Stimulated activated CD4-positive, alpha-beta T cell treated with anti-CD3 and anti-CD28 coated beads, Interleukin-1b, Interleukin-23, amount 100 ng/mL, for 24 hours (primary cell): ENCODE measurements at regions not wholly inside any gene's neighbourhood (a gene's known extent, or its start where the extent isn't known, plus 50 kb on each side); places are given as distances from the start of the nearest gene placed in this dataset.

Experiments used
- DNase-seq, 4 experiments: peaks; one replicate each; pipeline ENCODE4 v3.0.0-alpha.2; 2020; ENCODE audit warnings: low read depth in 4 of 4, low spot score in 1 of 4

- no peak for DNase-seq
Observed at GRCh38 chr12:92365333-92365732, 219.7 kb upstream of the BTG1 start.

- peak in 3 of 4 experiments; percentile 4 to 9 (median 9) for DNase-seq
Observed at GRCh38 chr12:92363295-92364146, 217.9 kb upstream of the BTG1 start.

- no peak for DNase-seq
Observed at GRCh38 chr12:92362785-92363184, 217.1 kb upstream of the BTG1 start.

GRCh38 chr12:92362126-92362525 is 216.5 kb upstream of the BTG1 start:
- no peak for DNase-seq

DNA sequence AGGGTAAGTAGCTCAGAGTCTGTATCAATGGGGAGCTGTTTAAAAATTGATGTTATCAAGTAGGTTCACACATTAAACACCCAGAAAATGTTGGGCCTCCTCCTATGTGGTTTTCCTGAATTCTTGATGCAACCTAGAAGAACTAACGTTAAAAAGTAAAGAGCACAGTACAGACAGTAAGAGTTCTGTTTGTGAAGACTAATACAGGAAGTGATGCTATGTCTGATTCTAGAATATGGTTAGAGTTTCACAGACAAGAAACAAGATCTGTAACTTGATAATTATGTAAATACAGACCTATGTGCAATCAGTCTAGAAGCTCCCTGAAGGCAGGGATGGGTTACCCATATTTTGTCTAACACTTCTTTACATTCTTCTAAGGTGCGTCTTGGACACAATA is 214.9 kb upstream of the BTG1 start:
- DNase-seq, result no peak

DNA sequence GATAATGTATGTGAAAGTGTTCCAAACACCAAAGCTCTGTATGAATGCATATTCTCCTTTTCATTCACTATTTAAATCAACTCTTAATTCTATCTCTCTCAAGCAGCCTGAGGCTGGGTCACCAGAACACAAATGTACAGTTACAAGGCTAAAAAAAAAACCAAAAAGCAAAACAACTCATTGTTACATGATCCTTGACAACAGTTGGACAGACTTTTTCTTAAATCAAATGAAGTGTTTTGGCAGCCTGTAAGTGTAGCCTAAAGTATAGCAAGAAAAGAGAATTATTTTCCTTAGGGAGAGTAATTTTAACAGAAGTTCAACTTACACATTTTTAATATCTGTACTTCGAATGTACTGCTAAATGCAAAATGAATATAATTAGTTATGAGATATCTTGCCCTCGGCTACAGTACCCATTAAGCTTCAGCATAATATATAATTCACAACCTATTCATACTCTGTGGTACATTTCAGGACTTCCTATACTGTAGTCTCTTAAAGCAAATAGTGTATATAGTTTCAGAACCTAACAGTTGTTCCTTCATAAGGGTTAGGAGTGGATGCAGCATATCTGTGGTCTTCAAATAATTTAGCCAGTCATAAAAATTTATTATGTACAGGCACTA is 214.0 kb upstream of the BTG1 start:
- DNase-seq, result no peak

DNA sequence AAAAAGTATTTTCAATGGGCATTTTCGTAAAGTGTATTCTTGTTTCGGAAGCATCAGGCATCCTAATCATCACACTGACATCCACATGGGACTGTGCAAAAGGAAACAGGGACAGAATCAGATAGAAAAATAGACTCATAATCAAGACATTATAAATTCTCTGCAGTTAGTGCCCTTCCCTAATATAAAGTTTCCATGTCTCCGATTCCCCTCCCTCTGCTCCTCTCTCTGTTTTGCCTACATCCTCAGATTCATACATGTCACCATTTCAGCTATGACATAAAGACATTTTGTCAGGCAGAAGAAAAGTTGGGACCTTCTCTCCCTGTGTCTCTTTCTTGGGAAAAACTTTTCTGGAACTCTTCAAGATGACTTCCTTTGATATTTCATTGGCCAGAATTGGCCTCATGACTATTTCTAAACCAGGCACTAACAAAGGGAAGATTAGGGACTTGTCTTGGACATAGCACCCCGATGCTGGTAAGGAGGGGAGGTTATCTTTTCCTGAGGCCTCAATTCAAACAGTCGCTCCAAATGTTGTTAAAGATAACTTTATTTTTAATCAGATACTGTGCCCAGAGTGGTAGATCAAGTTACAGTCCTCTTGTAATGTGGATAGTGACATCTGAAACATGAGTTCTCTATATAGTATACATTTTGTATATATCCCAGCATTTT is 212.1 kb upstream of the BTG1 start:
- DNase-seq, result no peak

DNA sequence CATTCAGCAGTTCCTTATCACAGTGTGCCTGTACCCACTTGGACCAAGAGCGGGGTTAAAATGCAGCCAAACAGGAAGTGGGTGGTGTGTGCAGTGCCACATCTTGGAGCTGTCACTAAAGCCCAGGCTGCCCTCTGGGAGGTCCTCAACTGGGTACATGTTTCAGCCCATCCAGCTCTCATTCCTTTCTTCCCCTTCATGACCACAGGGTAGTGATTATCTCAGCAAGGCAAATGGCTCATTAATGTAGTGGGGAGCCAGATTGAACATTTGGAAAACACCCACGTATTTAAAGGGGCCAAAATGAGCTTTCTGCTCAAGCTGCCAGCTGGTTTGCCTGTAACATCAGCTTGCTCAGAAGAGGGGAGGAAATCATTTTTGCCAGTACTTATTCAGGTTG is 210.8 kb upstream of the BTG1 start:
- DNase-seq, result no peak

GRCh38 chr12:92349635-92350034 is 204.0 kb upstream of the BTG1 start:
- DNase-seq, result no peak

GRCh38 chr12:92342574-92342973 is 196.9 kb upstream of the BTG1 start:
- DNase-seq, result no peak

GRCh38 chr12:92341065-92341668 is 195.5 kb upstream of the BTG1 start:
- no peak for DNase-seq

DNA sequence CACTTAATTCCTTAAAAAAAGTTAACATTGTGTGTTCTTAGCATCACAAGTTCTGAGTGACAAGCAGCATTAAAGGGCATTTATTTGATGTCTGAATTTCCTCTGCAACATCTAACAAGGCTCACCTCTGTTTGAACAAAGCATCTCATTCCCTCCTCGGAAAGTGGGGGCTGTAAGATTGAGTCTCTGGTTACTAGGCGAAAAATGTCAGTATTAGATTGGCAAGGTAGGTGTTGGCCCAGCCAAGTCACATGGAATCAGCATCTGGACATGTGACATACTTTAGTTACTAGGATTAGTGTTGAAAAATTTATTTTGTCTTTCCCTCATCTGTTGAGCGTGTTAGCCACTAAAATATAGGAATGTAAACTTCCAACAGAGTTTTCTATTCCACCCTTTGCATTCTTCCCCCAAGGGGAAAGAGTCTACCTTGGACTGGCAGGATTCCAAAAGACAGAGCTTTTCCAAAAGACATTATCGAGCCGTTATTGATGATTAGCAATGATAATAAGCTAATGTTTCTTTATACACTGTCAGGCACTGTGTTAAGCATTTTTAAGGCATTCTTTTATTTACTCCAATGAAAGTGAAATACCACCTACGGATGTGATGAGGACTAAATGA is 194.9 kb upstream of the BTG1 start:
- DNase-seq, result no peak

DNA sequence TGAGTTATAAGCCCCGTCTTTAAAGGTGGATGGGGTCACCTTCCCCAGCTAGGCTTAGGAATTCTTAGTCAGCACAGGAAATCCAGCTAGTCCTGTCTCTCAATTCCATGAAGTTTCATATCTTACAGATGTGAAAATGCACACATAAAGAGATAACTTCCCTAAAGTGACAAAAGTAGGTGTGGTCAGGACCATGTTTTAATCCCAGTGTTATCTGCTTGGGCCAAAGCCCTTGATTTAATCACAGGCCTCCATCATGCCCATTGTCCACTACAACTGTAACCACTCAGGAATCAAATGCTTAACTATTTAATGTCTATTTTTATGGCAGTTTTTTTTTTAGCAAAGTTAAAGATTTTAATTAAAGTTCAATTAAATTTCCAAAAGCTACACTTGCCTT is 194.4 kb upstream of the BTG1 start:
- DNase-seq, result no peak

DNA sequence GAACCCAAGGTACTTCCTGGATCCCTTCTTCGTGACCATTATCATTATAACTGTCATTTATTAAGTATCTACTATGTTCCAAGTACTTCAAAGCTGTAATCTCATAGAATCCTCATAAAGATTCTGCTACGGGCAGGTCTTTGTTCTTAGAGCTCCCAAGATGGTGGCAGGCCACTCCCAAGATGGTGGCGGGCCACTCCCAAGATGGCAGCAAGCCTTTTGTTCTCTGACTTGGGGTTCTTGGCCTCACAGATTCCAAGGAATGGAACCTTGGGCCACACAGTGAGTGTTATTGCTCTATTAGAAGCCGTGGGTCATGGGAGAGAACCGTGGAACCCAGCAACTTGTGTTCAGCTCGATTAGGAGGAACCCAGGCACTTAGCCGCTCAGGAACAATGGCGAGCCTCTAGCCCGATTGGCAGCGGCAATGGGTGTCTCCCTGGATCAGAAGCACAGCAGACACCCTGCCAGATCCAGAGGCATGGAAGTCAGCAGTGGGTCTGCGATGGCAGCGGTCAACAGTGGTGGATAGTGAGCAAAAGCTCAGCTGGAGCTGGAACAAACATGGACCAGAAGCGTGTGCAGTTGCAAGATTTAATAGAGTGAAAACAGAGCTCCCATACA is 193.7 kb upstream of the BTG1 start:
- no peak for DNase-seq

DNA sequence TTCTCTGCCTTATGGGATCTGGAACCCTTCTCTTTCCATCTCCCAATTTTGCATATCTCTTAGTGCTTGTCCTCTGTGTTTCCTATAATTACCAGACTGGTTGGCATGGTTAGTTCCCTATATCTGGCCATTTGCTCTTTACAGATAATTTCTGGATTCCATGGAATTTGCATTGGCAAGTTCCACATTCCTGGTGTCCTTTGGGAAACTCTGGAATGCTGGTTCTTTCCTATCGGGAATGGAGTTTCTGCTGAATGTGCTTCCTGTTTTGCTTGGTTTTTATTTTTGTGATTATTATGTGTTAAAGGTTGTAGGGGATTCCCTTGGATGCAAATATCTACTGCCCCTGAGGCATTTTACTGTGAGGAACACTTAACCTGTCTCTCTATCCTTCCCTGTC is 193.0 kb upstream of the BTG1 start:
- DNase-seq, result no peak

- DNase-seq, result no peak
Observed at GRCh38 chr12:92338102-92338501, 192.5 kb upstream of the BTG1 start.

DNA sequence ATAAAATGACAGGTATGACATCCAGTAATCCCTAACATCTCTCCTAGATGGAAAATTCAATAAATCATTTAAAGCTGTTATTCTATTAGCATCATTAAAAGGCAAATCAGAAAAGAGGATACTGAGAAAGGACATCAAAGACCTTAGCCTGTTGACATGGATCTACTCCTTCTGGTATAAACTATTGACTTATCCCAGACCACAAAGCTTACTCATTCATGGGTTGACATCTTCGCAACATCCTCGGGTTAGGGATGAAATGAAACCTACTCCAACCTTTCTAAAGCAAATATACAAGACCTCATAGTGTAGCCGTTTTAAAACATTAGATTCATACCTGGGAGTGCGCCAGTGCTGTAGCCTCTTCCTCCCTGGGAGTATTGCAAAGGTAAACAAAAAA is 191.5 kb upstream of the BTG1 start:
- DNase-seq, result no peak

- DNase-seq, result no peak
Observed at GRCh38 chr12:92336641-92337040, 191.0 kb upstream of the BTG1 start.

DNA sequence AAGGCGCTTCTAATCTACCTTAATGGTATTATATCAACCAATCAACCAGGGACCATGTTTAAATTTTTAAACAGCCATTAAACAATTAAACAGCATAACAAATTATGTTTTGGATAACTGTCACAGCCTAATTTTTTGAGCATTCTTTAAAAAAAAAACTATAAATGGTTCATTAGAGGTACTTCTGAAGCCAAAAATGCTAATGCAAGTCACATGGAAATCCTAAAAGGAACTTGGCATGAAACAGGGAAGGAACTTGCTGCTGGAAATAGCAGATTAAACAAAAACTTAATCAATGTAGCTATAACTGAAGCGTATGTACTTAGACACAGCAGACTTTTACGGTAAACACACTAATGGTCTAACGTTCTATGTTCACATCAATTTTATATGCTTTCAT is 190.2 kb upstream of the BTG1 start:
- DNase-seq, result no peak

GRCh38 chr12:92334552-92334951 is 188.9 kb upstream of the BTG1 start:
- DNase-seq, result no peak

DNA sequence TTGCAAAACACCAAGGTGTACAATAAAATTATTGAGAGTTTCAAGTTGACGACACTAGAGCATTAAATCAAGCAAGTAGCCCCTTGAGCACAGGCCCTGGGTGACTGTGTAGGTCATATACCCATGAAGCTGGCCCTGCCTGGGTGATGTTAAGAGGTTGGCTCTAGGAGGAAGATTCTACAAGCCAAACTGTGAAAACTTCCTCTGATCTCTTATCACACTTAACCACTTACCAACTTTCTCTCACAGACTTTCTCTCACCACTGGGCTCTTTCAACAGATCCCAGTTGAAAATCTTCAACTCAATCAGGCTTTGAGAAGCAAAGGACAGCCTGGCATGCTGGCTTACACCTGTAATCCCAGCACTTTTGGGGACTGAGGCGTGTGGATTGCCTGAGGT is 186.9 kb upstream of the BTG1 start:
- DNase-seq, result no peak
